GM10266 (cell line): ENCODE measurements at regions not wholly inside any gene's neighbourhood (a gene's known extent, or its start where the extent isn't known, plus 50 kb on each side); places are given as distances from the start of the nearest gene placed in this dataset.

ENCODE experiments used
- DNase-seq: peaks from one replicate; pipeline ENCODE4 v3.0.0; 2012; ENCODE audit errors: extremely low spot score
- CTCF ChIP-seq: IDR thresholded peaks from 2 replicates; pipeline ENCODE4 v1.5.1; 2012; ENCODE audit warnings: mild to moderate bottlenecking, low read depth; ENCODE audit not compliant: control insufficient read depth, insufficient read depth; ENCODE audit errors: missing control alignments

DNA sequence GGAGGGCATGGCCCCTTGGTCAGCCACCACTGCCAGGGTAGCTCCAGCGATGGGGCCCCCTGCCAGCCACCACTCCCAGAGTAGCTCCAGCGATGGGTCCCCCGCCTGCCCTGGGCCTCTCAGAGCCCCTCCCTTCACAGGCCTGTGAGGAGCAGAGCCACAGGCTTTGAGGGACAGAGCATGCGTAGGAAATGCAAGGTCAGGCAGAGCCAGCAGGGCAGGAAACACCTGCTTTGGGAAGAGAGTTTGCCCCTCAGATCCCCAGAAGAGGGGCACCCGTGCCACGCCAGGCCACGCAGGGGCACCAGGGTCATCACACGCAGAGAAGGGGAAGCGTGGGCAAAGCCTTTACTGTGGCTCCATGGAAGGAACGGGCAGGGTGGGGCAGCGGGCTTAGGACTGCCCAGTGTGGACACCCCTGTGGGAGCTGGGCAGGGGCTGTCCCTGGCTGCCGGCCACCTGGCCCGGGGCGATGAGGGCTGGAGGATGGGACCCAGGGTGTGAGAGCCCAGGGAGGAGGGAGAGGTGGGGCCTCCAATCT lies 477.8 kb downstream of the BRD1 start:
- no peak for TF ChIP-seq CTCF
- DNase-seq = no peak

GRCh38 chr22:49349181-49349835 lies 478.4 kb downstream of the BRD1 start:
- DNase-seq = no peak

GRCh38 chr22:49348631-49349030 lies 479.0 kb downstream of the BRD1 start:
- DNase-seq = no peak
- TF ChIP-seq CTCF = no peak

More at GRCh38 chr22:49349181-49349835, 478.4 kb downstream of the BRD1 start:
- no peak for TF ChIP-seq CTCF

GRCh38 chr22:49347376-49347775 lies 480.3 kb downstream of the BRD1 start:
- TF ChIP-seq CTCF = no peak
- DNase-seq = no peak

GRCh38 chr22:49345896-49346295 lies 481.8 kb downstream of the BRD1 start:
- no peak for DNase-seq
- no peak for TF ChIP-seq CTCF

GRCh38 chr22:49344656-49345055 lies 483.0 kb downstream of the BRD1 start:
- no peak for DNase-seq
- no peak for TF ChIP-seq CTCF

DNA sequence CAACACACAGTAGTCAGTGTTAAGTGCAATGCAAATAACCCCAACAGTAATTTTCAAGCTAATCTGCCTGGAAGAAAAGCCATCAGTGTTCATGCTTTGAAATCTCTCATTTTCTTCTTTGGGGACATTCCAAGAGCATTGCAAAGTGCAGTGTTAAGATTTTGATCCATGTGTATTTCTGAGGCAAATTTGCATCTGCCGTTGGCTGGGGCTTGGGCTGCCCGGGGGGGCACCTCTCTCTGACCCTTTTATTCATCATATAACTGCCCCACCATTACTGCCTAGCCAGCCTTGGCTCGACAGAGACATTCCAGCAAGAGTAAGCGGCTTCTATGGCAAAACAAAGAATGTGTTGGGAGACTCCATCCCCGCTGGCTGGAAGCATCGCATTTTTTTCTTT lies 483.5 kb downstream of the BRD1 start:
- TF ChIP-seq CTCF = no peak

More for the DNA sequence above, 483.5 kb downstream of the BRD1 start:
- DNase-seq = no peak
